HG03342 (cell line): ENCODE measurements at regions not wholly inside any gene's neighbourhood (a gene's known extent, or its start where the extent isn't known, plus 50 kb on each side); places are given as distances from the start of the nearest gene placed in this dataset.
"Not testable (repeated sequence)": the region's sequence is repeated elsewhere in the genome, so short reads cannot be mapped to it uniquely, and the experiment has no call there.

Source experiments
- ATAC-seq: cut with Tn5 transposase; IDR thresholded peaks from one replicate; pipeline ENCODE4 v1.9.1; 2021; ENCODE audit warnings: mild to moderate bottlenecking, moderate library complexity; ENCODE audit not compliant: unreplicated experiment

DNA sequence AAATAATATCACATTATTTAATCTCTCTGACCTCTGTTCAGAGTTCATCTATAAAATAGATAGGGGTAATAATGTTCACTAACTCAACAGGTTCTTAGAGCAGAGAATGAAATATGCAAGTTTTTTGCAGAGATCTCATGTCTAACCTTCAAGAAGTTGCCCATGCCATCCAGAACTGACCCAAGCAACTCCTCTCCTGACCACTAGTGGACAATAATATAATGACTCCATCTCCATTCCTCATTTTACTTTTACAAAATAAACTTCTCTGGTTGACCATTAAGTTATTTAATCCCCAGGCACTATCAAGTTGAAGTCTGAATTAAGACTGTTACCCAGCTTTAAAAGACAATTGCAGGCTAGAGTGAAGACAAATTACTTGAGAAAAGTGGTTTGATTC lies 382.6 kb downstream of the KCNA4 start:
- no peak for ATAC-seq

- no peak for ATAC-seq
These were observed 387.5 kb downstream of the KCNA4 start for GRCh38 chr11:29629286-29629685.

GRCh38 chr11:29628609-29629008 lies 388.2 kb downstream of the KCNA4 start:
- no peak for ATAC-seq

GRCh38 chr11:29627541-29627940 lies 389.3 kb downstream of the KCNA4 start:
- ATAC-seq, result no peak

GRCh38 chr11:29623144-29623722 lies 393.6 kb downstream of the KCNA4 start:
- no peak for ATAC-seq

GRCh38 chr11:29616611-29617010 lies 400.2 kb downstream of the KCNA4 start:
- ATAC-seq, result no peak

- ATAC-seq, result no peak
These were observed 404.4 kb downstream of the KCNA4 start for GRCh38 chr11:29612423-29612822.

GRCh38 chr11:29606330-29607031 lies 410.3 kb downstream of the KCNA4 start:
- ATAC-seq, result no peak

GRCh38 chr11:29600151-29600575 lies 416.7 kb downstream of the KCNA4 start:
- not testable (repeated sequence) for ATAC-seq

DNA sequence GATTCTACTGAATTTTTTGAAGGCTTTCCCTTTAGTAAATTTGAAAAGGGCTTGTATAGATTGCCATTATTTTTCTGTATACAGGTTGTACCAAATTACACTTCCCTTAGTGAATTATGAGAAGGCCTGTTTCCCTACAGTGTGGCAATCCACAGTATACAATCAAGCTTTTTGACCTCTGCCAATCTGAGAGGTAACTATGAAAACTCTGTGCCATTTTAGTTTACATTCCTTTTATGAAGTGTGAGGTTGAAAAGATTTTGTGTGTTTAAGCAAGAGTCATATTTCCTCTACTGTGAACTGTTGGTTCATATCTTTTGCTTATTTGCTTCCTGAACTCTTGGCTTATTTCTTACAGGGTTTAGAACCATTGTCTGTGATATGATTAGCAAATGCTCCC lies 432.5 kb downstream of the KCNA4 start:
- no peak for ATAC-seq

DNA sequence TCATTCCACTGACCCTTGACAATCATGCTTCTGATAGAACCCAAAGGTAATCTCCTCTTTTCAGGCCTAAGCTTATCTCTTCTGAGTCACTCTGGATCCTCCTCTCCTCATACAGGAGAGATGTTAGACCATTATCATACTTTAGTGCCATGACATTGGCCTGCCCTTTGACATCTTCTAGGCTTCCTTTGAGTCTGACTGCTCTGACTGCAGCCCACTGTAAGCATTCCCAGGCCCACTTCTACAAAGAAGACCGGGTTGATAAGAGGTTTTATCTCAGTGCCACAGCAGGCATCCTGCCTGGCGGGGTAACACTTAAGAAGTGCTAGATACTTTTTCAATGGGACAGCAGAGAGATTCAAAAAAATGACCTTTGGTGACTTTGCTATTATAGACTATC lies 438.0 kb downstream of the KCNA4 start:
- no peak for ATAC-seq

GRCh38 chr11:29564486-29564885 lies 452.3 kb downstream of the KCNA4 start:
- no peak for ATAC-seq

- ATAC-seq, result no peak
These were observed 454.6 kb downstream of the KCNA4 start for GRCh38 chr11:29562183-29562582.

- no peak for ATAC-seq
These were observed 462.8 kb downstream of the KCNA4 start for GRCh38 chr11:29553990-29554389.

GRCh38 chr11:29538339-29539036 lies 478.3 kb downstream of the KCNA4 start:
- no peak for ATAC-seq

GRCh38 chr11:29534836-29535235 lies 482.0 kb downstream of the KCNA4 start:
- no peak for ATAC-seq

- no peak for ATAC-seq
These were observed 485.9 kb downstream of the KCNA4 start for GRCh38 chr11:29530961-29531360.

- ATAC-seq, result peak; percentile 81
These were observed 489.4 kb downstream of the KCNA4 start for GRCh38 chr11:29527391-29527936.

GRCh38 chr11:29518389-29519174 lies 498.2 kb downstream of the KCNA4 start:
- ATAC-seq, result peak; percentile 80

DNA sequence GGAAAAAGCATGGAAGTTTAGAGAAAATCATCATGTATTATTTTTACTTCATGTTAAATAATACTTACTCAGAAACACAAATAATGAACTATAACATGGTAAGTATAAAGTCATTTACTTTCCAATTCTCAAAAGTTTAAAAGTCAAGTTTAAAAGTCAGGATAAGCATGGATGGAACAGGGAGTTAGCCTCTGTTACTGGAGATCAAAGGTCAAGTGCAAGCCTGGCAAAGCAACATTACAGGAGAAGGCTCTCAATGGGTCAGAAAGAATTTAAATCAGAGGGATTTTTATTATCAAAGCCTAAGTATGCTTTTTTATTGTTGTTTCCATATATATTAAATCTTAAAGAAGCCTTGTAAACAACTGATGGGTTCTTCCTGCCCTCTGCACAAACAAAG lies 505.4 kb downstream of the KCNA4 start:
- ATAC-seq, result no peak

GRCh38 chr11:29507376-29507775 lies 509.5 kb downstream of the KCNA4 start:
- no peak for ATAC-seq
